ENCODE measurements at regions not wholly inside any gene's neighbourhood (a gene's known extent, or its start where the extent isn't known, plus 50 kb on each side); places are given as distances from the start of the nearest gene placed in this dataset.

GRCh38 chr19:34120141-34120540, 52.2 kb upstream of the LSM14A start:
- H3K4me3 ChIP-seq (replicated peaks; ENCODE audit: insufficient read depth, low read length) = no peak overlapping the region
- no peak overlapping the region for H3K27ac ChIP-seq (replicated peaks)
- H3K27me3 ChIP-seq (ENCODE audit: insufficient read depth, poor library complexity, severe bottlenecking) = peaks cover 12% of the 10 kb centered on the region
- TF ChIP-seq POLR2AphosphoS5 (IDR thresholded peaks at IDR 0.05; ENCODE audit: low read depth) = no peak
- no peak for TF ChIP-seq GABPA (IDR thresholded peaks at IDR 0.05; ENCODE audit: low read depth)
- TF ChIP-seq SPI1 (IDR thresholded peaks at IDR 0.05; ENCODE audit: borderline replicate concordance, low read depth) = no peak
- TF ChIP-seq, protein P1, sequence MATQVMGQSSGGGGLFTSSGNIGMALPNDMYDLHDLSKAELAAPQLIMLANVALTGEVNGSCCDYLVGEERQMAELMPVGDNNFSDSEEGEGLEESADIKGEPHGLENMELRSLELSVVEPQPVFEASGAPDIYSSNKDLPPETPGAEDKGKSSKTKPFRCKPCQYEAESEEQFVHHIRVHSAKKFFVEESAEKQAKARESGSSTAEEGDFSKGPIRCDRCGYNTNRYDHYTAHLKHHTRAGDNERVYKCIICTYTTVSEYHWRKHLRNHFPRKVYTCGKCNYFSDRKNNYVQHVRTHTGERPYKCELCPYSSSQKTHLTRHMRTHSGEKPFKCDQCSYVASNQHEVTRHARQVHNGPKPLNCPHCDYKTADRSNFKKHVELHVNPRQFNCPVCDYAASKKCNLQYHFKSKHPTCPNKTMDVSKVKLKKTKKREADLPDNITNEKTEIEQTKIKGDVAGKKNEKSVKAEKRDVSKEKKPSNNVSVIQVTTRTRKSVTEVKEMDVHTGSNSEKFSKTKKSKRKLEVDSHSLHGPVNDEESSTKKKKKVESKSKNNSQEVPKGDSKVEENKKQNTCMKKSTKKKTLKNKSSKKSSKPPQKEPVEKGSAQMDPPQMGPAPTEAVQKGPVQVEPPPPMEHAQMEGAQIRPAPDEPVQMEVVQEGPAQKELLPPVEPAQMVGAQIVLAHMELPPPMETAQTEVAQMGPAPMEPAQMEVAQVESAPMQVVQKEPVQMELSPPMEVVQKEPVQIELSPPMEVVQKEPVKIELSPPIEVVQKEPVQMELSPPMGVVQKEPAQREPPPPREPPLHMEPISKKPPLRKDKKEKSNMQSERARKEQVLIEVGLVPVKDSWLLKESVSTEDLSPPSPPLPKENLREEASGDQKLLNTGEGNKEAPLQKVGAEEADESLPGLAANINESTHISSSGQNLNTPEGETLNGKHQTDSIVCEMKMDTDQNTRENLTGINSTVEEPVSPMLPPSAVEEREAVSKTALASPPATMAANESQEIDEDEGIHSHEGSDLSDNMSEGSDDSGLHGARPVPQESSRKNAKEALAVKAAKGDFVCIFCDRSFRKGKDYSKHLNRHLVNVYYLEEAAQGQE (IDR thresholded peaks at IDR 0.05; ENCODE audit: insufficient replicate concordance, low read depth) = no peak
- TF ChIP-seq CTCF (IDR thresholded peaks at IDR 0.05; ENCODE audit: insufficient read depth, low read length) = no peak
- DNase-seq (ENCODE audit: low read depth in 1 of 2, low spot score in 1 of 2) = no peak

DNA sequence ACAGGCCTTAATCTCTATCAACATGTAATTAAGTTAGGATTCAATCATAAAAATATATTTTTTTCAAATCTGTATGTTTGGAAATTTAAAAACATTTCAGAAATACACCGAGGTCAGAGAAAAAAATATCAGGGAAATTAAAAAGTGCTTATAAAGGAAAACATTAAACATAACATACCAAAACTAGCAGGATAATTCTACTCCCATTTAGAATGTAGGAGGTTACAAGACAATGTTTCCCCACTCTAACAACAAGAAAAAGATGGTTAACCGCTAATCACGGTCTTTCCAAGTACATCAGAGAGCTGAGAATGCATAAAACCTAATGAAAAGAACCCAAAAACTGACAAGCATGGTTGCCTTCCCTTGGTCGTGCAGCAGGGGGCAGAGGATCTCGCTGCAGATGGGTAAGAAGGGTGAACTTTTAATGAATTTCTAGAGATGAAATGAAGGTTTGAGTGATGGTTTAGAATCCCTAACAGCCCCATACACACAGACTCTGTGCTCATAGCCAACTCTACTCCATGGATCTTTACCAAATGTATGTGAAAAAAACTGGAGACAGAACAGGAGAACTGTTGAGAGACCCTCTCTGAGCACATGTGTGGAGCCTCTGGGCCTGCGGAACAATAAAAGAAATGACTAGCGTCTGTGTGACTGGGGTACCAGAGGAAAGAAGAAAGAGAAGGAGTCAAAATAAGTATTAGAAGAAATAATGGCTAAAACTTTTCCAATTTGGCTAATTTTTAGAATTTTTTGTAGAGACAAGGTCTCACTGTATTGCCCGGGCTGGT, 51.3 kb upstream of the LSM14A start:
- peaks cover 12% of the 10 kb centered on the region for H3K27me3 ChIP-seq (ENCODE audit: insufficient read depth, poor library complexity, severe bottlenecking)
- H3K4me3 ChIP-seq (replicated peaks; ENCODE audit: insufficient read depth, low read length) = no peak overlapping the region
- no peak overlapping the region for H3K27ac ChIP-seq (replicated peaks)
- peak in 1 of 2 experiments; percentile 35 for DNase-seq (ENCODE audit: low read depth in 1 of 2, low spot score in 1 of 2)
- TF ChIP-seq SPI1 (IDR thresholded peaks at IDR 0.05; ENCODE audit: borderline replicate concordance, low read depth) (no peak), CTCF (IDR thresholded peaks at IDR 0.05; ENCODE audit: insufficient read depth, low read length) (peak; percentile 70), GABPA (IDR thresholded peaks at IDR 0.05; ENCODE audit: low read depth) (no peak), POLR2AphosphoS5 (IDR thresholded peaks at IDR 0.05; ENCODE audit: low read depth) (no peak)
- TF ChIP-seq, protein P1 (IDR thresholded peaks at IDR 0.05; ENCODE audit: insufficient replicate concordance, low read depth) = no peak

Measured in HL-60 (cell line).